MM.1S (cell line): ENCODE measurements at regions not wholly inside any gene's neighbourhood (a gene's known extent, or its start where the extent isn't known, plus 50 kb on each side); places are given as distances from the start of the nearest gene placed in this dataset.

Experiments used
- DNase-seq: peaks from one replicate; pipeline ENCODE4 v3.0.0-alpha.2; 2015
- H2AFZ ChIP-seq: fragments of 300-600 bp; sonication (generic); 2 replicates; pipeline ENCODE4 v1.6.0; 2016; ENCODE audit warnings: antibody characterized with exemption, low read length
- H3F3A ChIP-seq: fragments of 300-600 bp; sonication (generic); 2 replicates; pipeline ENCODE4 v1.6.1; 2016; ENCODE audit warnings: mild to moderate bottlenecking, antibody characterized with exemption, low read length, moderate library complexity, mixed read lengths; ENCODE audit not compliant: insufficient read depth
- H3K27ac ChIP-seq: fragments of 300-600 bp; sonication (generic); 2 replicates; pipeline ENCODE4 v1.5.1; 2016; ENCODE audit warnings: mild to moderate bottlenecking, low read length
- H3K27me3 ChIP-seq: fragments of 300-600 bp; sonication (generic); replicated peaks from 2 replicates; pipeline ENCODE4 v1.6.0; 2016; ENCODE audit warnings: low read length; ENCODE audit not compliant: insufficient read depth
- H3K36me3 ChIP-seq: fragments of 300-600 bp; sonication (generic); replicated peaks from 2 replicates; pipeline ENCODE4 v1.6.1; 2016; ENCODE audit warnings: mild to moderate bottlenecking, low read length, mixed read lengths; ENCODE audit not compliant: insufficient read depth
- H3K4me1 ChIP-seq: fragments of 300-600 bp; sonication (generic); 2 replicates; pipeline ENCODE4 v1.6.1; 2016; ENCODE audit warnings: low read length, mixed read lengths
- H3K4me2 ChIP-seq: fragments of 300-600 bp; sonication (generic); 2 replicates; pipeline ENCODE4 v1.6.0; 2016; ENCODE audit warnings: low read depth, low read length
- H3K4me3 ChIP-seq: fragments of 300-600 bp; sonication (generic); 2 replicates; pipeline ENCODE4 v1.5.1; 2016; ENCODE audit warnings: low read length, mixed read lengths
- H3K79me2 ChIP-seq: fragments of 300-600 bp; sonication (generic); 2 replicates; pipeline ENCODE4 v1.6.1; 2016; ENCODE audit warnings: mixed run types, low read length, mixed read lengths
- H3K9ac ChIP-seq: fragments of 300-600 bp; sonication (generic); 2 replicates; pipeline ENCODE4 v1.6.1; 2016; ENCODE audit warnings: low read length, mixed read lengths
- H3K9me2 ChIP-seq: fragments of 300-600 bp; sonication (generic); replicated peaks from 2 replicates; pipeline ENCODE4 v1.6.1; 2016; ENCODE audit warnings: mild to moderate bottlenecking, low read length, mixed read lengths; ENCODE audit not compliant: insufficient read depth
- H3K9me3 ChIP-seq: fragments of 300-600 bp; sonication (generic); replicated peaks from 2 replicates; pipeline ENCODE4 v1.6.1; 2016; ENCODE audit warnings: mild to moderate bottlenecking, low read length, mixed read lengths; ENCODE audit not compliant: insufficient read depth
- H4K20me1 ChIP-seq: fragments of 300-600 bp; sonication (generic); 2 replicates; pipeline ENCODE4 v1.6.1; 2016; ENCODE audit warnings: mild to moderate bottlenecking, low read length, moderate library complexity, mixed read lengths; ENCODE audit not compliant: insufficient read depth
- CTCF ChIP-seq: fragments of 300-600 bp; sonication (generic); IDR thresholded peaks from 2 replicates; pipeline ENCODE4 v1.5.1; 2016; ENCODE audit warnings: antibody characterized with exemption, low read length, mixed read lengths
- EZH2 ChIP-seq: fragments of 300-600 bp; sonication (generic); optimal IDR thresholded peaks from 2 replicates; pipeline ENCODE3; 2017; ENCODE audit warnings: low read depth, mild to moderate bottlenecking, antibody characterized with exemption, low read length, mixed read lengths
- EZH2phosphoT487 ChIP-seq: fragments of 300-600 bp; sonication (generic); IDR thresholded peaks from 2 replicates; pipeline ENCODE4 v1.6.1; 2018; ENCODE audit warnings: antibody characterized with exemption, low read length

- Histone ChIP-seq H3F3A (no peaks in the 10 kb centered on the region), H3K36me3 (no peaks in the 10 kb centered on the region), H3K9ac (no peak overlapping the region), H3K4me3 (no peak overlapping the region), H3K9me3 (no peaks in the 10 kb centered on the region), H3K9me2 (no peaks in the 10 kb centered on the region), H3K27me3 (no peaks in the 10 kb centered on the region), H3K79me2 (no peaks in the 10 kb centered on the region), H3K4me2 (no peak overlapping the region), H3K4me1 (no peaks in the 10 kb centered on the region), H4K20me1 (no peaks in the 10 kb centered on the region), H3K27ac (no peak overlapping the region), H2AFZ (no peak overlapping the region)
- TF ChIP-seq EZH2phosphoT487, result no peak
- TF ChIP-seq EZH2, result no peak
- TF ChIP-seq CTCF, result no peak
- DNase-seq, result no peak
Observed at GRCh38 chr1:198833706-198834503, 195.1 kb downstream of the PTPRC start.

- no peak for DNase-seq
- Histone ChIP-seq H3K4me2 (no peak overlapping the region), H3K4me1 (no peaks in the 10 kb centered on the region), H3K36me3 (no peaks in the 10 kb centered on the region), H4K20me1 (no peaks in the 10 kb centered on the region), H2AFZ (no peak overlapping the region), H3K27ac (no peak overlapping the region), H3K4me3 (no peak overlapping the region), H3K79me2 (no peaks in the 10 kb centered on the region), H3K9me2 (no peaks in the 10 kb centered on the region), H3K27me3 (no peaks in the 10 kb centered on the region), H3F3A (no peaks in the 10 kb centered on the region), H3K9me3 (no peaks in the 10 kb centered on the region), H3K9ac (no peak overlapping the region)
- TF ChIP-seq CTCF, result no peak
- TF ChIP-seq EZH2phosphoT487, result no peak
- no peak for TF ChIP-seq EZH2
Observed at GRCh38 chr1:198837278-198838021, 198.6 kb downstream of the PTPRC start.

GRCh38 chr1:198838022-198838342 lies 199.1 kb downstream of the PTPRC start:
- Histone ChIP-seq H3K4me1 (no peaks in the 10 kb centered on the region), H3K36me3 (no peaks in the 10 kb centered on the region), H3K9ac (no peak overlapping the region), H2AFZ (no peak overlapping the region), H3K27me3 (no peaks in the 10 kb centered on the region), H3K27ac (no peak overlapping the region), H3F3A (no peaks in the 10 kb centered on the region), H3K9me3 (no peaks in the 10 kb centered on the region), H3K4me2 (no peak overlapping the region), H3K79me2 (no peaks in the 10 kb centered on the region), H3K4me3 (no peak overlapping the region), H3K9me2 (no peaks in the 10 kb centered on the region), H4K20me1 (no peaks in the 10 kb centered on the region)
- no peak for DNase-seq
- TF ChIP-seq EZH2phosphoT487 (no peak), EZH2 (no peak), CTCF (no peak)
